ENCODE measurements at regions not wholly inside any gene's neighbourhood (a gene's known extent, or its start where the extent isn't known, plus 50 kb on each side); places are given as distances from the start of the nearest gene placed in this dataset.

DNA sequence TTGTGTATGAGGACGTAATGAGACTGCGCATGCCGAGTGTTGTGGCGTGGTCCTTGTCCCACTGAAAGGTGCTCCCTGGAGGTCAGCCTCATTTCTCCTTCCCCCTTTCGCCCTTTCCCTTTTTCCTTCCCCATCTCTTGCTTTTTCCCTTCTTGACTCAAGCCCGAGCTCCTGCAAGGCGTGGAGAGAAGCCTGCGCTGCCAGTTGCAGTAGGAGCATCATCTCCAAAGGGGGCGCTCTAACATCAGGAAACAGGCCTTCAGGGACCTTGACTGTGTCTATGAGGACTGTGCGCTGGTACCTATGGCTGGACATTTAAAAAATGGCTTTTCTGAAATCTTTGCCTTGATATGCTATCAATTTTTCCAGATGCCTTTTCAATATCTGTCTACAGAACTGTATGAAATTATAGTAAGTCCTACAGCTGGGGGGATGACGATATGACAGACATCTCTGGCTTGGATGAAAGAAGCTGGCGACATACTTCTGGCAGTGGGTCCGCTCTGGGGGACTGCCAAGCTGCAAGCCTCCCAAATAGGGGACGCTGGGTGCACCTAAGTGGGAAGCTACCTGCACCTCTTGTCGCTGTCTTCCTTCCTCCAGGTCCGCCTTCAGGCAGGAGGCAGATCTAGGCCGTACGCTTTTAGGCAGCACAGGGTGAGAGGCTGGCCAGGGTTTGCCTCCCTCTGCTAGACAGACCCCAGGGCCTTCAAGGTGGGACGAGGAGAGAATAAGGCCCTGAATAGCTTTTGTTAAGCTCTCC is 96.5 kb downstream of the NXPE2 start:
- intact Hi-C loops (cut with DNase I) = no loop called here
- DNase-seq (ENCODE audit: extremely low spot score in 2 of 2) = no peak

DNA sequence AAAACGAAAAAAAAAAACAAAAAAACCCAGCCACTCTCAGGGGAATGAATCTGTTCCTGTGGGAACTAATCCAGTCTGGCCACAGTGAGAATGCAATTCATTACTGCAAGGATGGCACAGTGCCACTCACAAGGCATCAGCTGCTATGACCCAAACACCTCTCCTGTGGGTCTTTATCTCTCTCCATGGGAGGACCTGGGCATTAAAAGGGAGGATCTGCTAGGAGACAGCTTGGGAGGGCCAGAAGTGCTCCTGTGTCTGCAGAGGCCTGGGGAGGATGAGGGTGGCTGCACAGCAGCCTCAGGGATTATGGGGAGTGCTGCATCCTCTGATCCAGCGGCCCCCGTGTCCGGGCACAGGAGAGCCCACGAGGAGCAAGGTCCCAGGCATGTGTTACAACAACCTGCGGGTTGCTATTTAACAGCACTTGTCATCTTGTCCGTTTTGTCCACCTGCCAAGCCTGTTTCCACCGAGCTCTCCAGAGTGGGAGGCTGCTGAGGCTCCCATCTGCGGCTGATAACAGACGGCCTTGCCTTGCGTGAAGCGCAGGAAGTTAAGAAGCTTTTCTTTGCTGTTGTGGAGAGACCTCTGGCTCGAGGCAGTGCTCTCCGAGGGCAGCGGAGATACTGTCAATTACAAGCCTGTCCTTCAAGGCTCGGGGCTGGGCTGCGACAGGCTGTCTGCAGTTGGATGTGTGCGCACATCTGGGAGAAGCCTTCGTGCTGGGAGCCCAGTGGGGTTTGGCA is 97.7 kb downstream of the NXPE2 start:
- H3K4me3 ChIP-seq = no peak overlapping the region
- no peak for DNase-seq (ENCODE audit: extremely low spot score in 2 of 2)
- intact Hi-C loops (cut with DNase I) = no loop called here
- H3K27ac ChIP-seq = no peak overlapping the region
- no peaks in the 10 kb centered on the region for H3K36me3 ChIP-seq
- TF ChIP-seq, protein P1, sequence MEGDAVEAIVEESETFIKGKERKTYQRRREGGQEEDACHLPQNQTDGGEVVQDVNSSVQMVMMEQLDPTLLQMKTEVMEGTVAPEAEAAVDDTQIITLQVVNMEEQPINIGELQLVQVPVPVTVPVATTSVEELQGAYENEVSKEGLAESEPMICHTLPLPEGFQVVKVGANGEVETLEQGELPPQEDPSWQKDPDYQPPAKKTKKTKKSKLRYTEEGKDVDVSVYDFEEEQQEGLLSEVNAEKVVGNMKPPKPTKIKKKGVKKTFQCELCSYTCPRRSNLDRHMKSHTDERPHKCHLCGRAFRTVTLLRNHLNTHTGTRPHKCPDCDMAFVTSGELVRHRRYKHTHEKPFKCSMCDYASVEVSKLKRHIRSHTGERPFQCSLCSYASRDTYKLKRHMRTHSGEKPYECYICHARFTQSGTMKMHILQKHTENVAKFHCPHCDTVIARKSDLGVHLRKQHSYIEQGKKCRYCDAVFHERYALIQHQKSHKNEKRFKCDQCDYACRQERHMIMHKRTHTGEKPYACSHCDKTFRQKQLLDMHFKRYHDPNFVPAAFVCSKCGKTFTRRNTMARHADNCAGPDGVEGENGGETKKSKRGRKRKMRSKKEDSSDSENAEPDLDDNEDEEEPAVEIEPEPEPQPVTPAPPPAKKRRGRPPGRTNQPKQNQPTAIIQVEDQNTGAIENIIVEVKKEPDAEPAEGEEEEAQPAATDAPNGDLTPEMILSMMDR (IDR thresholded peaks at IDR 0.05) = no peak
- no peak for TF ChIP-seq POLR2AphosphoS5 (IDR thresholded peaks at IDR 0.05; ENCODE audit: insufficient read depth in 1 of 2, low read depth in 1 of 2)
- TF ChIP-seq POLR2A (IDR thresholded peaks at IDR 0.05) = no peak
- no peaks in the 10 kb centered on the region for H3K9me3 ChIP-seq
- H3K4me1 ChIP-seq = no peaks in the 10 kb centered on the region
- H3K27me3 ChIP-seq = no peaks in the 10 kb centered on the region

More for the DNA sequence above, 96.5 kb downstream of the NXPE2 start:
- Histone ChIP-seq H3K27me3 (no peaks in the 10 kb centered on the region), H3K36me3 (no peaks in the 10 kb centered on the region), H3K27ac (no peak overlapping the region), H3K4me3 (no peak overlapping the region), H3K9me3 (no peaks in the 10 kb centered on the region), H3K4me1 (no peaks in the 10 kb centered on the region)
- TF ChIP-seq, protein P1 (IDR thresholded peaks at IDR 0.05) = peak in 1 of 3 experiments; percentile 17
- TF ChIP-seq POLR2AphosphoS5 (IDR thresholded peaks at IDR 0.05; ENCODE audit: insufficient read depth in 1 of 2, low read depth in 1 of 2) (no peak), POLR2A (IDR thresholded peaks at IDR 0.05) (no peak)

DNA sequence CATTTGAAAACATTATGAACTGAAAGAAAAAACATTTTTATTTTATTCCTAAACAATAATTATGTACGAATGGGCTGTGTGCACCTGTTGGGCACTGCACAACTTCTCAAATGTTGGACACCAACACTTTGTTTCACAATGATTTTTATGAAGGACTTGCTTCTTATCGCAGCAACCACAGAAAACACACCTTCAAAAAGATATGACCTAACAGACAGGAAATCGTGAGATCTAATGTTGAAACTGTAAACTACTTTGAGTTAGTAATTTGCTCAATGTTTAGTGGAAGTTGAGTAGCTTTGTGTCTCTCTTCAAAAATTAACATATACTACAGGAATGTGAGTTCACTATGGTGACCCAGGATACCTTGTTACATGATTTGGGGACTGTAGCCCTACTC is 98.6 kb downstream of the NXPE2 start:
- Histone ChIP-seq H3K4me3 (no peak overlapping the region), H3K9me3 (no peaks in the 10 kb centered on the region), H3K27me3 (no peaks in the 10 kb centered on the region), H3K27ac (no peak overlapping the region), H3K4me1 (no peaks in the 10 kb centered on the region), H3K36me3 (no peaks in the 10 kb centered on the region)
- DNase-seq (ENCODE audit: extremely low spot score in 2 of 2) = no peak
- intact Hi-C loops (cut with DNase I) = no loop called here
- TF ChIP-seq, protein P1 (IDR thresholded peaks at IDR 0.05) = no peak

DNA sequence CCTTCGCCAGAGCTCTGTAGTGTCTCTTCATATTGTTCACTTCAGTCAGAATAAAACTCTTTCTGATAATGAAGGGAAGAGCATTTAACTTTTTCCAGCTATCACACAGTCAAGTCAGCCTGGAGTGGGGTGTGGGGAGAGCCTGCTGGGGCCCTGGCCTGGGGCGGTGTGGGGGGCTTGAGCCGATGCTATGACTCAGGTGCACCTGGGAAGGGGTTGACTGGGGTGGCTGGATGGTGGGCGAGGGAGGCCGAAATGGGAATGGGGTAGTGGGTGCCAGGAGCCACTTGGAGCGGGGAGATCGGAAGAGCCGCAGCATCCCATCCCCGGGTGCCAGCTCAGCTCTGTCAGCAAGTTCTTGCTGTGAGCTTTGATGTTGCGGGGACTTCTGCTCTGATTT is 100.9 kb downstream of the NXPE2 start:
- Histone ChIP-seq H3K36me3 (no peaks in the 10 kb centered on the region), H3K27ac (no peak overlapping the region), H3K27me3 (no peaks in the 10 kb centered on the region), H3K9me3 (no peaks in the 10 kb centered on the region), H3K4me1 (no peaks in the 10 kb centered on the region), H3K4me3 (no peak overlapping the region)
- intact Hi-C loops (cut with DNase I) = no loop called here
- DNase-seq (ENCODE audit: extremely low spot score in 2 of 2) = no peak
- TF ChIP-seq POLR2A (IDR thresholded peaks at IDR 0.05) (no peak), POLR2AphosphoS5 (IDR thresholded peaks at IDR 0.05; ENCODE audit: insufficient read depth in 1 of 2, low read depth in 1 of 2) (no peak)
- TF ChIP-seq, protein P1 (IDR thresholded peaks at IDR 0.05) = no peak
